Colonic mucosa (tissue), 4 donors: ENCODE measurements at regions not wholly inside any gene's neighbourhood (a gene's known extent, or its start where the extent isn't known, plus 50 kb on each side); places are given as distances from the start of the nearest gene placed in this dataset.

Experiments
- DNase-seq: peaks from one replicate; pipeline ENCODE4 v3.0.0-alpha.2; 2020
- H3K27ac ChIP-seq: fragments of 200-600 bp; one replicate; pipeline ENCODE4 v1.8.0; 2021
- H3K27me3 ChIP-seq: fragments of 200-600 bp; one replicate; pipeline ENCODE4 v1.8.0; 2021
- H3K36me3 ChIP-seq: fragments of 200-600 bp; one replicate; pipeline ENCODE4 v1.8.0; 2021
- H3K4me1 ChIP-seq: fragments of 200-600 bp; one replicate; pipeline ENCODE4 v1.8.0; 2021; ENCODE audit warnings: mild to moderate bottlenecking
- H3K4me3 ChIP-seq: fragments of 200-600 bp; one replicate; pipeline ENCODE4 v1.8.0; 2021
- H3K9ac ChIP-seq, 2 donors: one replicate each; pipeline ENCODE4 v1.7.0; 2013; ENCODE audit warnings: control low read depth in 2 of 2, low read depth in 2 of 2, low read length in 2 of 2
- H3K9me3 ChIP-seq: fragments of 200-600 bp; one replicate; pipeline ENCODE4 v1.8.0; 2021
- CTCF ChIP-seq: fragments of 200-600 bp; IDR thresholded peaks from one replicate; pipeline ENCODE4 v1.8.0; 2022; ENCODE audit warnings: antibody characterized with exemption, mild to moderate bottlenecking
- intact Hi-C: fragments of 100-400 bp; cut with DNase I; formaldehyde crosslinking; loops from one replicate; pipeline ENCODE4 v1.14.1; 2022
- donor health status: healthy.
- donor health status: DM: no; HTN: no; CAD: no.
- donor health status: DM: no; HTN: no; CAD: no.

- peak; percentile 6 for DNase-seq
- intact Hi-C loops, result no loop called here
- H3K9me3 ChIP-seq, result no peaks in the 10 kb centered on the region
- no peak for TF ChIP-seq CTCF
- no peak overlapping the region for H3K9ac ChIP-seq
- H3K27ac ChIP-seq, result no peak overlapping the region
- no peaks in the 10 kb centered on the region for H3K36me3 ChIP-seq
- H3K4me1 ChIP-seq, result no peaks in the 10 kb centered on the region
- no peaks in the 10 kb centered on the region for H3K27me3 ChIP-seq
- no peak overlapping the region for H3K4me3 ChIP-seq
Observed at GRCh38 chr2:8154270-8154669, 527.6 kb upstream of the ID2 start.

GRCh38 chr2:8154936-8155335 is 526.9 kb upstream of the ID2 start:
- H3K36me3 ChIP-seq, result no peaks in the 10 kb centered on the region
- DNase-seq, result no peak
- no peaks in the 10 kb centered on the region for H3K27me3 ChIP-seq
- no peak overlapping the region for H3K27ac ChIP-seq
- intact Hi-C loops, result no loop called here
- TF ChIP-seq CTCF, result no peak
- no peak overlapping the region for H3K9ac ChIP-seq
- H3K4me1 ChIP-seq, result no peaks in the 10 kb centered on the region
- H3K9me3 ChIP-seq, result no peaks in the 10 kb centered on the region
- H3K4me3 ChIP-seq, result no peak overlapping the region

GRCh38 chr2:8157621-8158430 is 524.0 kb upstream of the ID2 start:
- H3K9ac ChIP-seq, result no peak overlapping the region

GRCh38 chr2:8158711-8159110 is 523.1 kb upstream of the ID2 start:
- intact Hi-C loops, result no loop called here
- H3K4me3 ChIP-seq, result no peak overlapping the region
- H3K4me1 ChIP-seq, result no peaks in the 10 kb centered on the region
- H3K27ac ChIP-seq, result no peak overlapping the region
- DNase-seq, result no peak
- no peaks in the 10 kb centered on the region for H3K9me3 ChIP-seq
- no peaks in the 10 kb centered on the region for H3K27me3 ChIP-seq
- no peaks in the 10 kb centered on the region for H3K36me3 ChIP-seq
- no peak overlapping the region for H3K9ac ChIP-seq
- no peak for TF ChIP-seq CTCF

More at GRCh38 chr2:8157621-8158430, 524.0 kb upstream of the ID2 start:
- H3K36me3 ChIP-seq, result no peaks in the 10 kb centered on the region
- TF ChIP-seq CTCF, result no peak
- H3K27ac ChIP-seq, result no peak overlapping the region
- no peak overlapping the region for H3K4me3 ChIP-seq
- intact Hi-C loops, result no loop called here
- no peaks in the 10 kb centered on the region for H3K4me1 ChIP-seq
- H3K27me3 ChIP-seq, result no peaks in the 10 kb centered on the region
- no peak for DNase-seq
- H3K9me3 ChIP-seq, result no peaks in the 10 kb centered on the region

GRCh38 chr2:8159211-8159965 is 522.5 kb upstream of the ID2 start:
- Histone ChIP-seq H3K9ac (no peak overlapping the region), H3K9me3 (no peaks in the 10 kb centered on the region), H3K36me3 (no peaks in the 10 kb centered on the region), H3K27ac (no peak overlapping the region), H3K4me3 (no peak overlapping the region), H3K27me3 (no peaks in the 10 kb centered on the region), H3K4me1 (no peaks in the 10 kb centered on the region)
- intact Hi-C loops, result no loop called here
- no peak for DNase-seq
- TF ChIP-seq CTCF, result no peak
